ENCODE measurements at regions not wholly inside any gene's neighbourhood (a gene's known extent, or its start where the extent isn't known, plus 50 kb on each side); places are given as distances from the start of the nearest gene placed in this dataset.
"Not testable (repeated sequence)": the region's sequence is repeated elsewhere in the genome, so short reads cannot be mapped to it uniquely, and the experiment has no call there.

GRCh38 chr2:124995185-124995912 is 970.3 kb downstream of the CNTNAP5 start:
- Mint-ChIP-seq H3K27ac (no peak overlapping the region), H3K4me1 (ENCODE audit: low read depth) (no peaks in the 10 kb centered on the region), H3K27me3 (no peaks in the 10 kb centered on the region)

DNA sequence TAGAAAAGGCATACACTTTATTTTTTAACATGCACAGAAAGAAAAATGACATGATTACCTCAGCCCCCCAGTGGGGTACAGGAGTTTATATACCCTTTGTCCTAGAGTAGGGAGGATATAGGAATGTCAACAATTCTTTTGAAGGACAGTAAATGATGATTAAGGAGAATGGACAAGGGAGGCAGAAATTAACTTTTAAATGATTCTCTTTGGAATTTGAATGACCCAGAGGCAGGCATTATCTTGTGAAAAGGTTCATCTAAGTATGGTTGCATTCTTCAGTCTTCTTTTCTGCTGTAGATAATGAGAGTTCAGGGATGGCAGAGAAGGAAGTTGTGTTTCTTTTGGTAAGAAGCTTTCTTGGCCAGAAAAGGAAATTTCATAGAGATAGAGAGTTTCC is 971.3 kb downstream of the CNTNAP5 start:
- DNase-seq: no peak
- no peaks in the 10 kb centered on the region for H3K36me3 Mint-ChIP-seq
- CTCF ChIA-PET: no interaction called here
- POLR2A ChIA-PET: no interaction called here
- no peaks in the 10 kb centered on the region for H3K4me1 Mint-ChIP-seq (ENCODE audit: low read depth)
- H3K27ac Mint-ChIP-seq: no peak overlapping the region
- peaks cover 12% of the 10 kb centered on the region for H3K9me3 Mint-ChIP-seq
- no peaks in the 10 kb centered on the region for H3K27me3 Mint-ChIP-seq
- intact Hi-C loops (cut with micrococcal nuclease): no loop called here
- H3K4me3 Mint-ChIP-seq: no peak overlapping the region

More at GRCh38 chr2:124995185-124995912, 970.3 kb downstream of the CNTNAP5 start:
- Mint-ChIP-seq H3K36me3 (no peaks in the 10 kb centered on the region), H3K4me3 (no peak overlapping the region), H3K9me3 (peaks cover 12% of the 10 kb centered on the region)
- intact Hi-C loops (cut with micrococcal nuclease): no loop called here
- no peak for DNase-seq
- CTCF ChIA-PET: no interaction called here
- POLR2A ChIA-PET: no interaction called here

- CTCF ChIA-PET: no interaction called here
- H3K9me3 Mint-ChIP-seq: peaks cover 6% of the 10 kb centered on the region
- no peak overlapping the region for H3K4me3 Mint-ChIP-seq
- H3K27me3 Mint-ChIP-seq: no peaks in the 10 kb centered on the region
- H3K4me1 Mint-ChIP-seq (ENCODE audit: low read depth): no peaks in the 10 kb centered on the region
- POLR2A ChIA-PET: no interaction called here
- no peaks in the 10 kb centered on the region for H3K36me3 Mint-ChIP-seq
- H3K27ac Mint-ChIP-seq: no peak overlapping the region
- DNase-seq: no peak
- intact Hi-C loops (cut with micrococcal nuclease): no loop called here
These were observed 974.8 kb downstream of the CNTNAP5 start for GRCh38 chr2:124999906-125000305.

DNA sequence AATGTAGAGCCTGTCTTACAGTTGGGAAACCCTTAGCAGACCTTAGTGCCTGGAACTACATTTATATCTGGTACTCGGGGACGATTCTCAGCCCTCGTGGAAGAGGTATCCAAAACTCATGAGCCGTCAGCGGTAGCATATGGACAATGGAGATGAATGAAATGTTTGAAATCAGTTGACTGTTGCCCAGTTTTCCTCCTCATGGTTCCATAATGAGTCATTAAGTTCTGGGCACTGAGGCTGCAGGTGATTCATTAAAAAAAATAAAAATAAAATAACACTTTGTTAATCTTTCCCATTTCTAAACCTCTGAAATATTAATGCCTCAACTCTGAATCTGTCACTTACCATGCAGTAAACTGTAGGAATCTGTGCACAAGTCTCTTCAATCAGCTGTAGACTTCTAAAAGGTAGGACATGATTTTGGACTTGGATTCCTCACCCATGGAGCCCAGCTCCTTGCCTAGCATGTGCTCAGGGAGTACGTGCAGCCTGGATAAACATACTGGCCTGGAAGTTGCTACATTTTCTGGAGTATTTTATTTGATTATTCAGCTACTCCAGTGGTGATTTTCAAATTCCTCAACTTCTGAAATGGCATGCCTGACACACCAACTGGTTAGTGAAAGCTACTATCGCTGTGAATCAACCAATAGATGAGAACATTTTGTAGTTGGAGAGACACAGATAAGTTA is 979.2 kb downstream of the CNTNAP5 start:
- H3K4me1 Mint-ChIP-seq (ENCODE audit: low read depth): no peaks in the 10 kb centered on the region
- ChIA-PET CTCF (no interaction called here), POLR2A (no interaction called here)
- intact Hi-C loops (cut with micrococcal nuclease): no loop called here
- no peak overlapping the region for H3K4me3 Mint-ChIP-seq
- no peaks in the 10 kb centered on the region for H3K27me3 Mint-ChIP-seq
- no peak overlapping the region for H3K27ac Mint-ChIP-seq
- DNase-seq: no peak
- H3K36me3 Mint-ChIP-seq: no peaks in the 10 kb centered on the region
- H3K9me3 Mint-ChIP-seq: peaks cover 4% of the 10 kb centered on the region

DNA sequence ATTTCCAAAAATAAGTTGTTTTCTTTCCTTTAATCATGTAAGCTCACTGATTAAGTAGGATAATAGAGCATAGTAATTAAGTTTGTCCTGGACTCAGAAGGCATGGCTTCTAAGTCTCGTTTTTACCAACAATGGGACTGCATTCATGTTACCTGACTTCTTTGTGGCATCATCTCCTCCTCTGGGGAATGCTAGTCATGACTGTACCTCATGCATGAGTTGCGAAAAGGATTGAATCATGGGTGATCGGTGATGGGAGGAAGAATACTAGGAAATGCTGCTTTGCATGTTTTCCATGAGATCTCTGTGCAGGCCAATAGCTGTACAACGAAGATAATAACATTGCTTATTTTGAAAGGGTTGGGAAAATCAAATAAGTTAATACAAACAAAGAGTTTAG is 981.6 kb downstream of the CNTNAP5 start:
- Mint-ChIP-seq H3K4me3 (no peak overlapping the region), H3K4me1 (ENCODE audit: low read depth) (no peaks in the 10 kb centered on the region), H3K27ac (no peak overlapping the region), H3K9me3 (peaks cover 1% of the 10 kb centered on the region), H3K36me3 (no peaks in the 10 kb centered on the region), H3K27me3 (no peaks in the 10 kb centered on the region)
- intact Hi-C loops (cut with micrococcal nuclease): no loop called here
- DNase-seq: no peak
- ChIA-PET CTCF (no interaction called here), POLR2A (no interaction called here)

DNA sequence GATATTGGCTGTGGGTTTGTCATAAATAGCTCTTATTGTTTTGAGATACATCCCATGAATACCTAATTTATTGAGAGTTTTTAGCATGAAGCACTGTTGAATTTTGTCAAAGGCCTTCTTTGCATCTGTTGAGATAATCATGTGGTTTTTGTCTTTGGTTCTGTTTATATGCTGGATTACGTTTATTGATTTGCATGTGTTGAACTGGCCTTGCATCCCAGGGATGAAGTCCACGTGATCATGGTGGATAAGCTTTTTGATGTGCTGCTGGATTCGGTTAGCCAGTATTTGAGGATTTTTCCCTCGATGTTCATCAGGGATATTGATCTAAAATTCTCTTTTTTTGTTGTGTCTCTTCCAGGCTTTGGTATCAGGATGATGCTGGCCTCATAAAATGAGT is 1003.6 kb downstream of the CNTNAP5 start:
- H3K4me3 Mint-ChIP-seq; POLR2A ChIA-PET; H3K36me3 Mint-ChIP-seq; H3K4me1 Mint-ChIP-seq (ENCODE audit: low read depth); CTCF ChIA-PET; H3K27ac Mint-ChIP-seq; DNase-seq; H3K27me3 Mint-ChIP-seq; intact Hi-C loops (cut with micrococcal nuclease): not testable (repeated sequence)
- H3K9me3 Mint-ChIP-seq: peaks cover 48% of the 10 kb centered on the region

- no peaks in the 10 kb centered on the region for H3K36me3 Mint-ChIP-seq
- H3K9me3 Mint-ChIP-seq: peaks cover 26% of the 10 kb centered on the region
- intact Hi-C loops (cut with micrococcal nuclease): no loop called here
- ChIA-PET POLR2A (no interaction called here), CTCF (no interaction called here)
- no peak for DNase-seq
- no peaks in the 10 kb centered on the region for H3K4me1 Mint-ChIP-seq (ENCODE audit: low read depth)
- H3K27me3 Mint-ChIP-seq: no peaks in the 10 kb centered on the region
- H3K4me3 Mint-ChIP-seq: no peak overlapping the region
- no peak overlapping the region for H3K27ac Mint-ChIP-seq
These were observed 1008.8 kb downstream of the CNTNAP5 start for GRCh38 chr2:125033871-125034270.

DNA sequence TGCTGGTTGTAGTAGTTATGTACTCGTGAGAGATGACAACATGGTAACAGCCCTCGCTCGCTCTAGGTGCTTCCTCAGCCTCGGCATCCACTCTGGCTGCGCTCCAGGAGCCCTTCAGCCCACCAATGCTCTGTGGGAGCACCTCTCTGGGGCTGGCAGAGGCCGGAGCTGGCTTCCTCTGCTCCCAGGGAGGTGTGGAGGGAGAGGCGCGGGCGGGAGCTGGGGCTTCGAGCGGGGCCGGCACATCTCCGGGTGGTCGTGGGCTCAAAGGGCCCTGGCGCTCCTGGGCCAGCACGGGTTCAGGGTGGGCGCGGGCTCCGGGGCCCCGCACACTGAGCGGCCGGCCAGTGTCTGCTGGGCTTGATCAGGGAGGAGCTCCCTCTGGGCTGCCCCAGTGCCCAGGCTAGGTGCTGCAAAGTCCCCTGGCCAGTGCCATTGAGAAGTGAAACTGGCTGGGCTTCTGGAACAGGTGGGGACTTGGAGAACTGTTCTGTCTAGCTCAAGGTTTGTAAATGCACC is 1012.1 kb downstream of the CNTNAP5 start:
- Mint-ChIP-seq H3K27ac (no peak overlapping the region), H3K4me1 (ENCODE audit: low read depth) (no peaks in the 10 kb centered on the region), H3K36me3 (no peaks in the 10 kb centered on the region), H3K4me3 (no peak overlapping the region), H3K9me3 (peaks cover 18% of the 10 kb centered on the region), H3K27me3 (no peaks in the 10 kb centered on the region)
- CTCF ChIA-PET: no interaction called here
- DNase-seq: no peak
- POLR2A ChIA-PET: no interaction called here
- intact Hi-C loops (cut with micrococcal nuclease): no loop called here

- POLR2A ChIA-PET: no interaction called here
- intact Hi-C loops (cut with micrococcal nuclease): no loop called here
- DNase-seq: no peak
These were observed 1016.8 kb downstream of the CNTNAP5 start for GRCh38 chr2:125041846-125042245.

GRCh38 chr2:125042727-125043126 is 1017.6 kb downstream of the CNTNAP5 start:
- intact Hi-C loops (cut with micrococcal nuclease): no loop called here
- Mint-ChIP-seq H3K27ac (no peak overlapping the region), H3K36me3 (no peaks in the 10 kb centered on the region), H3K4me3 (no peak overlapping the region), H3K9me3 (peaks cover 9% of the 10 kb centered on the region), H3K4me1 (ENCODE audit: low read depth) (no peaks in the 10 kb centered on the region), H3K27me3 (no peaks in the 10 kb centered on the region)
- no peak for DNase-seq
- ChIA-PET POLR2A (no interaction called here), CTCF (no interaction called here)

More at GRCh38 chr2:125041846-125042245, 1016.8 kb downstream of the CNTNAP5 start:
- Mint-ChIP-seq H3K27ac (no peak overlapping the region), H3K27me3 (no peaks in the 10 kb centered on the region), H3K9me3 (peaks cover 10% of the 10 kb centered on the region), H3K36me3 (no peaks in the 10 kb centered on the region), H3K4me1 (ENCODE audit: low read depth) (no peaks in the 10 kb centered on the region), H3K4me3 (no peak overlapping the region)
- CTCF ChIA-PET: no interaction called here

DNA sequence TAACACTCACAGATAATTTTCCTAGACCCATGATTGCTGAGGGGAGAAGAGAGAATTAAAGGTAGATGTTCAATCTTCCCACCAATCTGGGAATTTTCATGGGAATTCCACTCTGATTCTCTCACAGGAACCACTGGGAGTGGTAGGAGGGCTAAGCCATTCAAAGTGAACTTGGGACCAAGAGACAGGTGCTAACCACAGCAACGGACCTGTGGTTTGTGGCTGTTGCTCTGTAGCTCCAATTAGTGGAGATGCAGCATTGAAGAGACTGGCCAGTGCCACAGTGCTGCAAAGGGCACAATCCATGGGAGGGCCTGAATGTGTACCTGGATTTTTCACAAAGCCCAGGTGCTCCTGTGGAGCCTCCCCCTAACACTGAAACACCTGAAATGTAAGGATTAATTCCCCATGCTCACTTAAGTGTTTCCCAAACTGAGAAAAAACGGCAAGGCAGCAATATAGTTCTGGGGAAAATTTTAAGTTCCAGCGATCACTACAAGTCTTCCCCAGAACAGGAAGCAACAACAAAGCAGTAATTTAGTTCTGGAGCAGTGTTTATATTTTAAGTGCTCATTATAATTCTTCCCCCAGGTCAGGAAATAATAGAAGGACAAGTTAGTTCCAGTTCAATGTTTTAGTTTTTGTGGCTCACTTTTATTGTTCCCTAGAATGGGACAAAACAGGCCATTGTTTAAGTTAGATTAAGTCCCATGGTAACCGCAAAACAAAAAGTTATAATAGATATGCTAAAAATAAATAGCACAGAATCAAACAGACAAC is 1045.8 kb downstream of the CNTNAP5 start:
- no peak for DNase-seq
- H3K27ac Mint-ChIP-seq: no peak overlapping the region
- no peaks in the 10 kb centered on the region for H3K36me3 Mint-ChIP-seq
- H3K4me3 Mint-ChIP-seq: no peak overlapping the region
- H3K27me3 Mint-ChIP-seq: no peaks in the 10 kb centered on the region
- ChIA-PET POLR2A (no interaction called here), CTCF (no interaction called here)
- H3K4me1 Mint-ChIP-seq (ENCODE audit: low read depth): no peaks in the 10 kb centered on the region
- H3K9me3 Mint-ChIP-seq: peaks cover 19% of the 10 kb centered on the region
- intact Hi-C loops (cut with micrococcal nuclease): no loop called here

- Mint-ChIP-seq H3K4me3 (no peak overlapping the region), H3K4me1 (ENCODE audit: low read depth) (no peaks in the 10 kb centered on the region), H3K36me3 (no peaks in the 10 kb centered on the region), H3K9me3 (peaks cover 16% of the 10 kb centered on the region), H3K27ac (no peak overlapping the region), H3K27me3 (no peaks in the 10 kb centered on the region)
- POLR2A ChIA-PET: no interaction called here
- CTCF ChIA-PET: no interaction called here
- no peak for DNase-seq
- intact Hi-C loops (cut with micrococcal nuclease): no loop called here
These were observed 1048.4 kb downstream of the CNTNAP5 start for GRCh38 chr2:125073440-125073839.

Data from activated CD4-positive, alpha-beta memory T cell treated with anti-CD3 and anti-CD28 coated beads for 36 hours (primary cell).